ENCODE measurements at regions not wholly inside any gene's neighbourhood (a gene's known extent, or its start where the extent isn't known, plus 50 kb on each side); places are given as distances from the start of the nearest gene placed in this dataset.
A peak's percentile ranks its signal among the peaks of the same experiment; 100 is the strongest.
"Not testable (repeated sequence)": the region's sequence is repeated elsewhere in the genome, so short reads cannot be mapped to it uniquely, and the experiment has no call there.

GRCh38 chr22:19609753-19610152 lies 85.5 kb upstream of the CLDN5 start:
- not testable (repeated sequence) for H3K4me1 Mint-ChIP-seq; H3K9me3 Mint-ChIP-seq; H3K4me3 Mint-ChIP-seq; ATAC-seq; DNase-seq (ENCODE audit: low spot score in 2 of 2); H3K36me3 Mint-ChIP-seq; H3K27ac Mint-ChIP-seq

DNA sequence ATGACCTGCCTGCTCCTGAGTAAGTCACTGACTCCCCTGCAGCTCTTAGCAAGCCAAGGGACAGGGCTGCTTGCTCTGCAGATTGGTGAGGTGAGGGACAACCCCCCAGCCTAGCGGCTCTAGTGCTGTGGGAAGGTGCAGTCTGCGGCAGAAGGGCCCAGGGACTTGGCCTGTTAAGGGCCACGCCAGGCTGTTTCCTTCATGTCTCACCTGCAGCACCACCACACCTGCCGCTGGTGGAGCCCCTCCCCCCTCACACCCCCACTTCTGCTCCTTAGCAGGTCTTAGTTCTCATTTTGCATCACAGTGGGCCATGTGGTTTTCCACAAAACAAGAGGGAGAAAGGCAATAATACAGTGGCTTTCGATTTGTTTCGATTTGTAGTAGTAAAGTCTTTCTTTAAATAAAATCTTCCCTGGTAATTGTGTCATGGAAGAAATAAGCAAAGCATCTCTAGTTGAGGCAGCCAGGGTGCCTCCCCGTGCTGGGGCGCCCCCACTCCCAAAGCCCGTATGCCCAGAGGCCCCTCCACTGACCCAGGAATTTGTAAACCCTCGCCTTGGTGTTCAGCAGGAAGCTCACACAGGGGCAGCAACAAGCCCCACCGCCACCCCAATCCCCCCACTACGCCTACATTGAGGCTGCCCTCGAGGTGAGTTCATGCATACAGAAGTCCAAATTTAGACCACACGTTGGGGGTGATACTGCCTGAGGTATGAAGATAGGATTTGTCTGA lies 86.5 kb upstream of the CLDN5 start:
- DNase-seq (ENCODE audit: low spot score in 2 of 2) (peak in 1 of 2 donors; percentile 57), ATAC-seq (peak; percentile 73)
- Mint-ChIP-seq H3K4me1 (peaks cover 7% of the 10 kb centered on the region), H3K36me3 (no peaks in the 10 kb centered on the region), H3K4me3 (no peak overlapping the region), H3K9me3 (no peaks in the 10 kb centered on the region), H3K27ac (no peak overlapping the region)

DNA sequence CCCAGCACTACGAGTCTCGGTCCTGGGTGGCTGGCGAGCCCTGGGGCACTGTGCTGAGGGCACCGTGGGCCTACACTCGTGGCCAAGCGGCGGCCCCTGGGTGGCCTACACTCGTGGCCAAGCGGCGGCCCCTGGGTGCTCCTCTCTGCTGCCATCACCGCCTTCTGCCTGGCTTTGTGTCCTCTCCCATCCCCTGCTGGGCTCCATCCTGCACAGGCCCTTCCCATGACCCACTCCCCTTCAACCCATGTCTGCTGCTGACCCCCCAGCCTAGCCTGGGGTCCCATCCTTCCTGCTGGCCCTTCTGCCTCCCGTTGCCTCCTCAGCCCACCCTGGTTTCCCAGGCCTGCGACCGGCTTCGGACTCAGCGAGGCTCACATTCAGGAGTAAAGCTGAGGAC lies 87.4 kb upstream of the CLDN5 start:
- Mint-ChIP-seq H3K9me3 (no peaks in the 10 kb centered on the region), H3K27ac (no peak overlapping the region), H3K4me3 (no peak overlapping the region), H3K36me3 (no peaks in the 10 kb centered on the region), H3K4me1 (peaks cover 7% of the 10 kb centered on the region)
- no peak for DNase-seq (ENCODE audit: low spot score in 2 of 2)
- ATAC-seq, result no peak

- DNase-seq (ENCODE audit: low spot score in 2 of 2) (no peak), ATAC-seq (no peak)
- Mint-ChIP-seq H3K36me3 (no peaks in the 10 kb centered on the region), H3K9me3 (no peaks in the 10 kb centered on the region), H3K4me3 (no peak overlapping the region), H3K4me1 (peaks cover 7% of the 10 kb centered on the region), H3K27ac (no peak overlapping the region)
These were observed 88.8 kb upstream of the CLDN5 start for GRCh38 chr22:19612866-19613572.

DNA sequence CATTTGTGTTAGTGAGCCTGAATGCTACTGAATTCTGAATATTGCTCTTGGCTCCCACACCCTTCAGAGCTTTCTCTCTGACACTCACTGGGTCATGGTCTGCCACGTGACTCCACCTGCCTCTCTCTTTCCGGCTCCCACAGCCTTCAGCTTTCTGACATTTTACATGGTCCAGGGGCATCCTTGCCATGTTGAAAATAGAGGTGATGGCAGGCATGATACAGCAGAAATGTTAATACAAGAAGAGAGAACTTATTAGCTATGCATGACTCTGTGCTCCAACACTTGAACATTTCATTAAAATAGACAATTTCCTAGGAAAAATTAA lies 90.3 kb upstream of the CLDN5 start:
- no peaks in the 10 kb centered on the region for H3K36me3 Mint-ChIP-seq
- H3K27ac Mint-ChIP-seq, result no peak overlapping the region
- no peak overlapping the region for H3K4me3 Mint-ChIP-seq
- H3K9me3 Mint-ChIP-seq, result no peaks in the 10 kb centered on the region
- no peak for DNase-seq (ENCODE audit: low spot score in 2 of 2)
- peaks cover 7% of the 10 kb centered on the region for H3K4me1 Mint-ChIP-seq
- ATAC-seq, result no peak

DNA sequence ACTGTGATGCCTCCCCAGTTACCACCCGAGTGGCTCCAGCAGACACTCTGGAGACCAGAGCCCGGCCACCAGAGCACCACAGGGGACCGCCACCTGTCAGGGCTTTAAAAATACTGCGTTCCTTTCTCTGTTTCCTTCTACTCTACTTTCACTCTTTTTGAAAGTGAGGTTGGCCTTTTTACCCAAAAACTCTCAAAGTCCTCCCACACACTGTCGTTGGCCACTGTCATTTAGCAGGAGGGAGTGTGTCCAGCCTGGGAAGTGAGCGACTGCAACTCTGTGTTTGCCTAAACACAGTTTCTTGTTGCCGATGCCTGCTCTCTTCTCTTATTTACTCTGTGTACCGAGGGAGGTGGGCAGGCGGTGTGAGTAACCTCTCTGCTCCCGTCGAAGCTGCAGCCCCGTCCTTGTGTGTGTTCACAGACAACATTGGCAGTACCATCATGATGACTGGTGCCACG lies 90.8 kb upstream of the CLDN5 start:
- Mint-ChIP-seq H3K4me1 (peaks cover 7% of the 10 kb centered on the region), H3K4me3 (no peak overlapping the region), H3K36me3 (no peaks in the 10 kb centered on the region), H3K9me3 (no peaks in the 10 kb centered on the region), H3K27ac (no peak overlapping the region)
- ATAC-seq (no peak), DNase-seq (ENCODE audit: low spot score in 2 of 2) (no peak)

DNA sequence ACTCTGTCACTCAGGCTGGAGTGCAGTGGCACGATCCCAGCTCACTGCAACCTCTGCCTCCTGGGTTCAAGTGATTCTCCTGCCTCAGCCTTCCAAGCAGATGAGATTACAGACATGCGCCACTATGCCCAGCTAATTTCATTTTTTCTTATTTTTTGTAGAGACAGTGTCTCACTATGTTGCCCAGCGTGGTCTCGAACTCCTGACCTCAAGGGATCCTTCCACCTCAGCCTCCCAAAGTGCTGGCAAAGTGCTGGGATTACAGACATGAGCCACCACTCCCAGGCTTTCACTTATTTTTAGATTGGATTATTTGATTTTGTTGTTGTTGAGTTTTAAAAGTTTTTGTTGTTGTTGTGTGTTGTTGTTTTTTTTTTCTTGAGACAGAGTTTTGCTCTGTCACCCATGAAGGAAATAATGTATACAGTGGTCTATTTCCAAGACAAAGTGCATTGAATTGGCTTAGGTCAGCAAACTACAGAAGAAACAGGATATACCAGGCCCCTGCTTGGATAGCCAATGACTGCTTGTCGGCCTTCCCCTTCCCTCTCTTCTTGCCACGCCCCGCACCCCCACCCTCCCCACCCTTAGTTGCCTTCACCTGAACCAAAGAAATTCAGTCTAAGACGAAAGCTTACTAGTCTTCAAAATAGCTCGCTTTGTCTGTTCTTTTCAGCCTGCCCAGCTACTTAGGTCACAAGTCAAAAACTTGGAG lies 91.8 kb upstream of the CLDN5 start:
- Mint-ChIP-seq H3K9me3 (no peaks in the 10 kb centered on the region), H3K36me3 (no peaks in the 10 kb centered on the region), H3K4me3 (no peak overlapping the region), H3K4me1 (peaks cover 3% of the 10 kb centered on the region), H3K27ac (no peak overlapping the region)
- DNase-seq (ENCODE audit: low spot score in 2 of 2) (no peak), ATAC-seq (no peak)

DNA sequence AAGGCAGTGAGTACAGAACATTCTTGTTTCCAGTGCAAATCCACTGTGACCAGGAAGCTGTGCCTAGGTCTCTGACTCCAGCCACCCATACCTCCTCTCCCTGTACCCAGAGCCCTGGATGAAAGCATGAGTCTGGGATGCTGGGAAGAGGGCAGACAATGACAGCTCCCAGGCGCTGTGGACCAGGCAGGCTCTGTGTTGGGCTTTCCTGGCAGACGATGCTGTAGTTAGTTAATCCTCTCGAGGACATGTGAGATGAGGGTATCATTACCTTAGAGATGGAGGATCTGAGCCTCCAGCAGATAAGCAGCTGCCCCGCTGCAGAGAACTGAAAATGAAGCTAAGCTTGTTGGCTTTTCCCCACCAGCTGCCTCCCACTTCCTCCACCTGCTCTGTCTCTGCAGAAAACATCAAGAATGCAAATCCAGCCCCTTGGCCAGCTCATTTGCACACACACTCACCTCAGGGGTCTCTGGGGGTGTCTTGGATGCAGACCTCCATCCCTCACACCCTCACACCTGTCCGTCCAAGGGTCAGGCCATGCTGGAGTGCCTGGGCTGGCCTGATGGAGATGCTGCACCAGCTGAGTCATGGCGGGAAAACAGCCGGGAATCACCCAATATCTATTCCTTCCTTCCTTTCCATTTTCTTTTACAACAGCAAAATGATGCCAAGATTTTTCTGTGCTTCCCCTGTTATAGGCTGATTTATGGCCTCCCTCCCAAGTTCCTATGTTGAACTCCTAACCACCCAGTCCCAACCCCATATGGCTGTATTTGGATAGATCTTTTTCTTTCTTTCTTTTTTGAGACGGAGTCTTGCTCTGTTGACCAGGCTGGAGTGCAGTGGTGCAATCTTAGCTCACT lies 94.9 kb upstream of the SEPTIN5 start:
- Mint-ChIP-seq H3K36me3 (no peaks in the 10 kb centered on the region), H3K9me3 (no peaks in the 10 kb centered on the region), H3K27ac (no peak overlapping the region), H3K4me1 (no peaks in the 10 kb centered on the region), H3K4me3 (no peak overlapping the region)
- ATAC-seq, result no peak
- DNase-seq (ENCODE audit: low spot score in 2 of 2), result no peak

- no peak for DNase-seq (ENCODE audit: low spot score in 2 of 2)
- Mint-ChIP-seq H3K27ac (no peak overlapping the region), H3K4me1 (no peaks in the 10 kb centered on the region), H3K36me3 (no peaks in the 10 kb centered on the region), H3K9me3 (no peaks in the 10 kb centered on the region), H3K4me3 (no peak overlapping the region)
- ATAC-seq, result no peak
These were observed 93.4 kb upstream of the SEPTIN5 start for GRCh38 chr22:19620742-19621371.

GRCh38 chr22:19621373-19622060 lies 92.8 kb upstream of the SEPTIN5 start:
- H3K36me3 Mint-ChIP-seq, result no peaks in the 10 kb centered on the region
- H3K27ac Mint-ChIP-seq, result no peak overlapping the region
- DNase-seq (ENCODE audit: low spot score in 2 of 2) (no peak), ATAC-seq (no peak)
- no peaks in the 10 kb centered on the region for H3K4me1 Mint-ChIP-seq
- H3K4me3 Mint-ChIP-seq, result no peak overlapping the region
- no peaks in the 10 kb centered on the region for H3K9me3 Mint-ChIP-seq

GRCh38 chr22:19622061-19622441 lies 92.3 kb upstream of the SEPTIN5 start:
- no peak for DNase-seq (ENCODE audit: low spot score in 2 of 2)
- H3K9me3 Mint-ChIP-seq, result no peaks in the 10 kb centered on the region
- no peak overlapping the region for H3K4me3 Mint-ChIP-seq
- no peaks in the 10 kb centered on the region for H3K4me1 Mint-ChIP-seq
- H3K36me3 Mint-ChIP-seq, result no peaks in the 10 kb centered on the region
- peak; percentile 23 for ATAC-seq
- no peak overlapping the region for H3K27ac Mint-ChIP-seq

- Mint-ChIP-seq H3K4me1 (peaks cover 6% of the 10 kb centered on the region), H3K27ac (no peak overlapping the region), H3K36me3 (no peaks in the 10 kb centered on the region), H3K4me3 (no peak overlapping the region), H3K9me3 (no peaks in the 10 kb centered on the region)
- DNase-seq (ENCODE audit: low spot score in 2 of 2) (no peak), ATAC-seq (no peak)
These were observed 88.8 kb upstream of the SEPTIN5 start for GRCh38 chr22:19625331-19626041.

DNA sequence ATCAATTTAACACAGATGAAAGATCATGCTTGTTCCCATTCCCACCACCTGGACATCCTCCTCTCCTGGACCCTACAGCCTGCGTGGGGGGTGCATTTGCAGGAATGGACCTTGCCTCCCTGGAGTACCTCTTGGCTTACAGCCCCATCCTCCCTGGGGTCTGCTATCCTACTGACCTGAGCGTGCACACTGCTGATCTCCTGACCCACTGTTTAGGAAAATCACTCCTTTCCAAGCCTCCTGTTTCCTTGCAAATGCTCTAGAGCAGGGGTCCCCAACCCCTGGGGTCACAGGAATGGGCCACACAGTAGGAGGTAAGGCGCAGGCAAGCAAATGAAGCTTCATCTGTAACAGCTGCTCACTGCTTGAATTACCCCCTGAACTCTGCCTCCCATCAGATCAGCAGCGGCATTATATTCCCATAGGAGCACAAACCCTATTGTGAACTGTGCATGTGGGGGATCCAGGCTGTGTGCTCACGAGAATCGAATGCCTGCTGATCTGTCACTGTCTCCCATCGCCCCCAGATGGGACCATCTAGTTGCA lies 88.2 kb upstream of the SEPTIN5 start:
- Mint-ChIP-seq H3K9me3 (no peaks in the 10 kb centered on the region), H3K4me1 (peaks cover 6% of the 10 kb centered on the region), H3K36me3 (no peaks in the 10 kb centered on the region), H3K27ac (no peak overlapping the region), H3K4me3 (no peak overlapping the region)
- DNase-seq (ENCODE audit: low spot score in 2 of 2) (no peak), ATAC-seq (no peak)

- no peak overlapping the region for H3K4me3 Mint-ChIP-seq
These were observed 87.6 kb upstream of the SEPTIN5 start for GRCh38 chr22:19626666-19627065.

More at GRCh38 chr22:19626666-19627065, 87.6 kb upstream of the SEPTIN5 start:
- H3K27ac Mint-ChIP-seq, result no peak overlapping the region
- DNase-seq (ENCODE audit: low spot score in 2 of 2) (no peak), ATAC-seq (no peak)
- H3K9me3 Mint-ChIP-seq, result no peaks in the 10 kb centered on the region
- peaks cover 6% of the 10 kb centered on the region for H3K4me1 Mint-ChIP-seq
- H3K36me3 Mint-ChIP-seq, result no peaks in the 10 kb centered on the region
